Caki2 (cell line): ENCODE measurements at regions not wholly inside any gene's neighbourhood (a gene's known extent, or its start where the extent isn't known, plus 50 kb on each side); places are given as distances from the start of the nearest gene placed in this dataset.
"Not testable (repeated sequence)": the region's sequence is repeated elsewhere in the genome, so short reads cannot be mapped to it uniquely, and the experiment has no call there.

ENCODE experiments used
- DNase-seq: peaks from one replicate; pipeline ENCODE4 v3.0.0-alpha.2; 2015; ENCODE audit warnings: low read depth
- in situ Hi-C: cut with HindIII; loops from 2 replicates; pipeline ENCODE4 v1.10.0; 2016; ENCODE audit warnings: low sequenced_read_pairs, low pct_unique_long_range_greater_than_20kb, mixed read lengths

- no peak for DNase-seq
- in situ Hi-C loops, result no loop called here
Observed at GRCh38 chr16:64116151-64116550, 1005.7 kb downstream of the CDH11 start.

- DNase-seq, result no peak
- in situ Hi-C loops, result no loop called here
Observed at GRCh38 chr16:64109241-64109640, 1012.6 kb downstream of the CDH11 start.

GRCh38 chr16:64102654-64103053 is 1019.2 kb downstream of the CDH11 start:
- DNase-seq, result no peak
- in situ Hi-C loops, result no loop called here

GRCh38 chr16:64098451-64098850 is 1023.4 kb downstream of the CDH11 start:
- in situ Hi-C loops, result no loop called here
- no peak for DNase-seq

- in situ Hi-C loops, result no loop called here
- DNase-seq, result no peak
Observed at GRCh38 chr16:64096689-64097088, 1025.2 kb downstream of the CDH11 start.

DNA sequence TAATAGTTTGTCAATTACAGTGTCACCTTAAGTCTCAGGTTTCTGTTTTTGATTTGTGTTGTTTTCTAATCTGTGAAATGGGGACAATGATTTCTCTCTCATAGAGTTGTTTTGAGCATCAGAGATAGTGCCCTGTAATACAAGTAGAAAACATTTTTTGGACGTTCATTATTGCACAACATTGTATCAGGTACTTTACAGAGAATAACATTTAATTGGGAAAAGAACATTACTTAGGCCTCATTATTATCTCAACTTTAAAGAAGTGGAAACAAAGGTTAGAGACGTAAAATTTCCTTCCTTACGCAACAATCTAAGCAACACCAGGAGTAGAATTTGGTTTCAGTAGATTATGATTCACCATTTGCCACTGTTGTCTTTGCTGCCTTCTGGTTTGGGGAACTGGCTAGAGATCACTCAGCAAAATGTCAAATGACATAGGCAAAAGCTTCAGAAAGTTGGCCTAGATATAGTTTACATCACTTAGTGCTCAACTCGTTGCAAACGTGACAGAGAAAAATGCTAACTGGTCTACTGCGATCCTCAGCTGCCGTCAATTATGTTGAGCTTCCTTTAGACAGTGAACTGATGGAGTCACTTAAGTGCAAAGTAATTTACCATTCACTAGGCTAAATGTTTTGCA is 1026.8 kb downstream of the CDH11 start:
- in situ Hi-C loops, result no loop called here
- no peak for DNase-seq

- DNase-seq, result no peak
- in situ Hi-C loops, result no loop called here
Observed at GRCh38 chr16:64094181-64094965, 1027.5 kb downstream of the CDH11 start.

GRCh38 chr16:64092271-64092670 is 1029.6 kb downstream of the CDH11 start:
- DNase-seq, result peak; percentile 43
- in situ Hi-C loops, result no loop called here

GRCh38 chr16:64090327-64090726 is 1031.5 kb downstream of the CDH11 start:
- in situ Hi-C loops, result no loop called here

DNA sequence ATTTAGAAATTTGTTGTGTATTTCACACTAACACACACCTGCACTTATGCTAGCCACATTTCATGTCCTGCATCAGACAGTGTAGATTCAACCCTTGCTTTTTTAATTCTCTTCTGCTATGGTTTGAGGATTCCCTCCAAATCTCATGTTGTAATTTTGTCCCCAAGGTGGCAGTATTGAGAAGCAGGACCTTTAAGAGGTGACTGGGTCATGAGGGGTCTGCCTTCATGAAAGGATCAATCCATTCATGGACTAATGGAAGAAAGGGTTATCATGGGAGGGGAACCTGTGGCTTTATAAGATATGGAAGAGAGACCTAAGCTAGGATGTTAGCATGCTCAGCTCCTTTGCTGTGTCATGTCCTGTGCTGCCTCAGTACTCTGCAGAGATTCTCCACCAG is 1032.2 kb downstream of the CDH11 start:
- DNase-seq, result peak; percentile 45
- in situ Hi-C loops, result no loop called here

More at GRCh38 chr16:64090327-64090726, 1031.5 kb downstream of the CDH11 start:
- no peak for DNase-seq

GRCh38 chr16:64088838-64089237 is 1033.0 kb downstream of the CDH11 start:
- in situ Hi-C loops, result no loop called here

DNA sequence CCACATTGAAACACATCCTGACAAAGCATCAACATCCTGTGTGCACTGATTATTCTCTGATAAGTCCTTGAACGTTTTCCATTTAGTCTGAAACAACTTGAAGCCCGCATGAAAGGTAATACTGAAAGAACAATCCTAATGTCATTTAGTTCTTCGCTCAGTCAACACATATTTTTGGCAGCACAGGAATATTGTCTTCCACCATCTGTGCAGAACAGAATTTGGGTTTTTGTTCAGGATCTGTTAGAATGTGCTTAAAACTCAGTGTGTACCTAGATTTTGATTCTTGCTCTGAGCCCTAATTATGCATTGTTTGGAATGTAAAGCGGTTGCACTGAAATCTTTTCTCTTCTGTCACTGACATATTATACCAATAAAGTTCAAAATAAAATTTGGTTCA is 1036.6 kb downstream of the CDH11 start:
- in situ Hi-C loops, result no loop called here
- no peak for DNase-seq

More at GRCh38 chr16:64088838-64089237, 1033.0 kb downstream of the CDH11 start:
- no peak for DNase-seq

GRCh38 chr16:64084706-64085105 is 1037.2 kb downstream of the CDH11 start:
- in situ Hi-C loops, result no loop called here

GRCh38 chr16:64083428-64084129 is 1038.3 kb downstream of the CDH11 start:
- DNase-seq, result no peak
- in situ Hi-C loops, result no loop called here

More at GRCh38 chr16:64084706-64085105, 1037.2 kb downstream of the CDH11 start:
- DNase-seq, result no peak

- in situ Hi-C loops, result no loop called here
- DNase-seq, result no peak
Observed at GRCh38 chr16:64077242-64077641, 1044.6 kb downstream of the CDH11 start.

GRCh38 chr16:64074706-64075105 is 1047.2 kb downstream of the CDH11 start:
- no peak for DNase-seq
- in situ Hi-C loops, result no loop called here

DNA sequence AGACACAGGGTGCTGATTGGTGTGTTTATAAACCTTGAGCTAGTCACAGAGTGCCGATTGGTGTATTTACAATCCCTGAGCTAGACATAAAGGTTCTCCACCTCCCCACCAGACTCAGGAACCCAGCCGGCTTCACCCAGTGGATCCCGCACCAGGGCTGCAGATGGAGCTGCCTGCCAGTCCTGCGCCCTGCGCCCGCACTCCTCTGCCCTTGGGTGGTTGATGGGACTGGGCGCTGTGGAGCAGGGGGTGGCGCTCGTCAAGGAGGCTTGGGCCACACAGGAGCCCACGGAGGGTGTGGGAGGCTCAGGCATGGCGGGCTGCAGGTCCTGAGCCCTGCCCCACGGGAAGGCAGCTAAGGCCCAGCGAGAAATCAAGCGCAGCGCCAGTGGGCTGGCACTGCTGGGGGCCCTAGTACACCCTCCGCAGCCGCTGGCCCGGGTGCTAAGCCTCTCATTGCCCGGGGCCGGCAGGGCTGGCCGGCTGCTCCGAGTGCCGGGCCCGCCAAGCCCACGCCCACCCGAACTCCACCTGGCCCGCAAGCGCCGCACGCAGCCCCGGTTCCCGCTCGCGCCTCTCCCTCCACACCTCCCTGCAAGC is 1049.6 kb downstream of the CDH11 start:
- in situ Hi-C loops, DNase-seq: not testable (repeated sequence)

DNA sequence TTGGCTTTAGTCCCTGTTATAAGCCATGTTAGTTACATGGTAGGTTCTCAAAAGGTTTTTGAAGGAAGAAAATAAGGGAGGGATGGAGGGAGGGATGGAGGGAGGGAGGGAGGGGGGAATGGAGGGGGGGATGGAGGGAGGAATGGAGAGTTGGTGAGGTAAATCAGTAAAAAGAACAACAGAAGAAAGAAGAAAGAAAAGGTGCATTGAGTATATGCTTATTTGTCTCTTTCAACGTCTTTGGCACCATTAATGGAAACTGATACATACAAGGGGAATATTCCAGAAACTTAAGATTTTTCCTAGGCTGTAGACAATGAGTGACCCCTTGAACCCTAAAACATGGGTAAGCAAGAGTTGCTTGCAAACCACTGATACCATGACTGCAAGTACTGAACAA is 1056.3 kb downstream of the CDH11 start:
- DNase-seq, result no peak
- in situ Hi-C loops, result no loop called here

DNA sequence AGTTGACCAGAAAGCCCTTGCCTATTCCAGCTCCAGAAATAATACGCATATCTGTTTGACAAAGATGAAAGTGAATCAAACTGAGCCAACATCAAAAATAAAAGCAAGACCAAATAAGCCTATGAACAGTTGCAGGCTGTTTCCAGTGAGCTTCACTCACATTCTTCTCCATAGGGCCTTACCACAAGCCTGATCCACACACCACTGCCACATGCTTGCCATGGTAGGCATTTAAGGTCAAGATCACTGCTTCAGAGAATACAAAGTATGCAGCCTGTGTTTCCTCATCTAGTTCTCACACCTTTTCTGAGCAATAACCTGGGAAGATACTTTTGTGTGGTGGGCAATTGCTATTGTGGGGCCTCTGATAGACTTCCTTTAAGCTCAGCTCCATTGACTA is 1060.2 kb downstream of the CDH11 start:
- in situ Hi-C loops, result no loop called here
- no peak for DNase-seq
